Tibial nerve (tissue), 4 donors: ENCODE measurements at regions not wholly inside any gene's neighbourhood (a gene's known extent, or its start where the extent isn't known, plus 50 kb on each side); places are given as distances from the start of the nearest gene placed in this dataset.

Experiments used
- DNase-seq, 2 donors: peaks; one replicate each; pipeline ENCODE4 v3.0.0-alpha.2; 2019; ENCODE audit warnings: low spot score in 2 of 2
- H3K27ac ChIP-seq, 4 donors: fragments of 200-600 bp; sonication (generic) in 3 of 4; one replicate each; pipeline ENCODE4 v1.5.1; 2017 to 2019; ENCODE audit warnings: mild to moderate bottlenecking in 1 of 4
- H3K27me3 ChIP-seq, 2 donors: fragments of 200-600 bp; sonication (generic) in 1 of 2; one replicate each; pipeline versions ENCODE4 v1.5.1 to v1.6.0; 2017 to 2019
- H3K36me3 ChIP-seq, 3 donors: fragments of 200-600 bp; sonication (generic); one replicate each; pipeline ENCODE4 v1.5.1; 2018 to 2019
- H3K4me1 ChIP-seq, 4 donors: fragments of 200-600 bp; sonication (generic) in 3 of 4; one replicate each; pipeline ENCODE4 v1.5.1; 2017 to 2019
- H3K4me3 ChIP-seq, 4 donors: fragments of 200-600 bp; sonication (generic) in 3 of 4; one replicate each; pipeline ENCODE4 v1.5.1; 2017 to 2019; ENCODE audit warnings: mild to moderate bottlenecking in 1 of 4, moderate library complexity in 1 of 4
- H3K9me3 ChIP-seq, 4 donors: fragments of 200-600 bp; sonication (generic) in 3 of 4; one replicate each; pipeline ENCODE4 v1.5.1; 2017 to 2019
- EP300 ChIP-seq, 2 donors: sonication (generic); formaldehyde crosslinking; IDR thresholded peaks; one replicate each; pipeline ENCODE4 v1.6.1; 2017; ENCODE audit warnings: antibody characterized with exemption in 2 of 2, mild to moderate bottlenecking in 1 of 2
- POLR2A ChIP-seq, 2 donors: fragments of 450-650 bp; IDR thresholded peaks; one replicate each; pipeline ENCODE4 v1.6.1; 2017; ENCODE audit warnings: antibody characterized with exemption in 2 of 2, mild to moderate bottlenecking in 2 of 2, moderate library complexity in 2 of 2
- WGBS, 2 donors: methylation state at CpG; one replicate each; pipeline ENCODE4 v1.1.5; 2018; 5-methylcytosine and 5-hydroxymethylcytosine counted together
- TF ChIP-seq, protein P1 (sequence below), 5 experiments: fragments of 200-600 bp in 3 of 5; fragments of 450-650 bp in 2 of 5; sonication (generic) in 3 of 5; IDR thresholded peaks; one replicate each; pipeline ENCODE4 v1.5.1; 2016 to 2019; ENCODE audit warnings: antibody characterized with exemption in 5 of 5, mild to moderate bottlenecking in 3 of 5, moderate library complexity in 2 of 5

DNA sequence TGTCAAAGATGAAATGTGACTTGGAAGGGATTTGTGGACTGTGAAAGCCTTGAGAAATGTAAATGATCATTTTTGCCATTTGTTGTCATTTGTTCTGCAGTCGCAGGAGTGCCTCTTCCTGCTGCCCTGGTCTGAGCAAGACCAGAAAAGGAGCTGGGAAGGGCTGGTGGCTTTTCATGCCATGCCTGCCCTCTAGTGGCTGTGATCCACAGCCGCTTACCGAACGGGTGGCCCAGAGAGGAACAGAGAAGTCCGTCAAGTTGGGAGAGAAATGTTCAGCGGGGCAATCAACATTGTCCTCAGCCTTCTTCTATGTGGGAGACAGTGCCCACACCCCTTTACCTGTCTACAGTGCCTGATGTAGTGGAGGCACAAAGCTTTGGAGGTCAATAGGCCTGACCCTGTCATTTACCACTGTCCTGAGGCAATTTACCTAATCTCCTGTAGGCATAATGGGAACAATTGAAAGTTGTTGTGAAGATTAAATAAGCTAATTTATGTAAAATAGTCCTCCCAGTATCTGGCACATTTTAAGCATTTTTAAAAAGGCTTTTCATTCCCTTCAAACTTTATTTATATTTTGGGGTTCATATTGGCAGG, 224.5 kb downstream of the B3GLCT start:
- Histone ChIP-seq H3K27me3 (no peaks in the 10 kb centered on the region), H3K9me3 (no peaks in the 10 kb centered on the region), H3K4me1 (no peaks in the 10 kb centered on the region), H3K36me3 (no peaks in the 10 kb centered on the region), H3K27ac (no peak overlapping the region), H3K4me3 (no peak overlapping the region)
- TF ChIP-seq EP300 (IDR thresholded peaks at IDR 0.05): no peak
- TF ChIP-seq, protein P1, sequence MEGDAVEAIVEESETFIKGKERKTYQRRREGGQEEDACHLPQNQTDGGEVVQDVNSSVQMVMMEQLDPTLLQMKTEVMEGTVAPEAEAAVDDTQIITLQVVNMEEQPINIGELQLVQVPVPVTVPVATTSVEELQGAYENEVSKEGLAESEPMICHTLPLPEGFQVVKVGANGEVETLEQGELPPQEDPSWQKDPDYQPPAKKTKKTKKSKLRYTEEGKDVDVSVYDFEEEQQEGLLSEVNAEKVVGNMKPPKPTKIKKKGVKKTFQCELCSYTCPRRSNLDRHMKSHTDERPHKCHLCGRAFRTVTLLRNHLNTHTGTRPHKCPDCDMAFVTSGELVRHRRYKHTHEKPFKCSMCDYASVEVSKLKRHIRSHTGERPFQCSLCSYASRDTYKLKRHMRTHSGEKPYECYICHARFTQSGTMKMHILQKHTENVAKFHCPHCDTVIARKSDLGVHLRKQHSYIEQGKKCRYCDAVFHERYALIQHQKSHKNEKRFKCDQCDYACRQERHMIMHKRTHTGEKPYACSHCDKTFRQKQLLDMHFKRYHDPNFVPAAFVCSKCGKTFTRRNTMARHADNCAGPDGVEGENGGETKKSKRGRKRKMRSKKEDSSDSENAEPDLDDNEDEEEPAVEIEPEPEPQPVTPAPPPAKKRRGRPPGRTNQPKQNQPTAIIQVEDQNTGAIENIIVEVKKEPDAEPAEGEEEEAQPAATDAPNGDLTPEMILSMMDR (IDR thresholded peaks at IDR 0.05): peak; percentile 65 to 74 (median 69)
- DNase-seq: peak; percentile 57 to 75
- WGBS, 2 donors: 5 to 9% methylated on average over 6 of the region's 6 CpGs

DNA sequence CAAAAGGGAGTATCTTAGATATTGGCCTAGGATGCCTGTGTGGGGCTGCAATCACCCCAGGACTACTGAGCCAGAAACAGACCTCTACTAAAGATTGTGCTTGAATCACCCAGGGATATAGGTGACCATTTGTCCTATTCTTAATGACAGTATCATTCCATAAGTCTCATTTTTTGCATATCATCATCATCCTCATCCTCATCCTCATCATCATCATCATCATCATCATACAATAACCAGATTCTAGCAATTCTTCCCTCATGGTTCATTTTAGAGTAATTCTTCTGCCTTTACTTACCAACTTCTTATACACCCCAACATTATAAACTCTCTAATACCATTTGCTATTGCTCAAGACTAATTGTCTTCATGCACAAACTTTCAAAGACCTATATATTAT, 226.6 kb downstream of the B3GLCT start:
- no peak for TF ChIP-seq POLR2A (IDR thresholded peaks at IDR 0.05)
- TF ChIP-seq, protein P1 (IDR thresholded peaks at IDR 0.05): no peak
- no peak for TF ChIP-seq EP300 (IDR thresholded peaks at IDR 0.05)
- Histone ChIP-seq H3K27me3 (no peaks in the 10 kb centered on the region), H3K9me3 (no peaks in the 10 kb centered on the region), H3K4me1 (no peaks in the 10 kb centered on the region), H3K27ac (no peak overlapping the region), H3K4me3 (no peak overlapping the region), H3K36me3 (no peaks in the 10 kb centered on the region)
- DNase-seq: no peak

DNA sequence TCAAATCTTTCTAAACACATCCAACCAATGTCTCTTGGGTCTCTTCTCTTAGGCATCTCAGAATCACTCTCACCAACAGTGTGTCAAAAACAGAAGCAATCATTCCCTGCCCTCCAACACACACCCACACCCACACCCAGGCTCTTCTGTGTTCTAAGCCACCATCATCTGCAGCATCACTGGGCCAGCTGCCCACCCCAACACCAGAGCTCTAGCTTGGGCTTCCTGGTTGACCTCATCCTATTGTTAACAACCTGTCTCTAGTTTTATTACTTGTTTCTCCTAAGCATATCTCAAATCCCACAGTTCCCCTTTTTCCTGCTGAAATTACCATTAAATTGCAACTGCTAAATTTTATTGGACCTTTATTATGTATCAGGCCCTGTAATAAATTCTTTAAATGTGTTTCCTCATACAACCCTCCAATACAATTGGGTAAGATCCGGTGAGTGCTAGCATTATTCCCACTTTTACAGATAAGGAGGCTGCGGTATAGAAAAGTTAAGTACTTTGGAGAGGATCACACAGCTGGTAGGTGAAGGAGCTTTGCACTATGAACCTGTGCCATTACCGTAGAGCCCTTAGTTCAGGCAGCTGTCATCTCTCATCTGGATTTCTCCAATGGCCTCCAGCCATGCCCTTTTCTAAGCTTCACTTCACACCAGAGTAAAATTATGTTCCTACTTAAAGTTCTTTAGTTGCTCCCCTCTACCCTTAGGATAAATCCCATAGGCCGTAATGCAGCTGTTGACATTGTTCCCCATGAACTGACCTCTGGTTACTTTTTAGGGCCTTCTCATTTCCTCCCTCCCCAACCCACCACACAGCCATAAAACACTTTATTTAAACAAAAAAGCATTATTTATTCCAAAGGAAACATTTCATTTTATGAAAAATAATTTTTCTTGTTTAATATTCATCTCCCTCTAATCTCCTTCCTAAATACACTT, 227.7 kb downstream of the B3GLCT start:
- no peaks in the 10 kb centered on the region for H3K4me1 ChIP-seq
- H3K4me3 ChIP-seq: no peak overlapping the region
- DNase-seq: no peak
- TF ChIP-seq, protein P1 (IDR thresholded peaks at IDR 0.05): no peak
- TF ChIP-seq POLR2A (IDR thresholded peaks at IDR 0.05) (no peak), EP300 (IDR thresholded peaks at IDR 0.05) (no peak)
- no peak overlapping the region for H3K27ac ChIP-seq
- no peaks in the 10 kb centered on the region for H3K9me3 ChIP-seq
- H3K27me3 ChIP-seq: no peaks in the 10 kb centered on the region
- H3K36me3 ChIP-seq: no peaks in the 10 kb centered on the region
- WGBS, 2 donors: 48 to 52% methylated on average over 4 of the region's 4 CpGs

DNA sequence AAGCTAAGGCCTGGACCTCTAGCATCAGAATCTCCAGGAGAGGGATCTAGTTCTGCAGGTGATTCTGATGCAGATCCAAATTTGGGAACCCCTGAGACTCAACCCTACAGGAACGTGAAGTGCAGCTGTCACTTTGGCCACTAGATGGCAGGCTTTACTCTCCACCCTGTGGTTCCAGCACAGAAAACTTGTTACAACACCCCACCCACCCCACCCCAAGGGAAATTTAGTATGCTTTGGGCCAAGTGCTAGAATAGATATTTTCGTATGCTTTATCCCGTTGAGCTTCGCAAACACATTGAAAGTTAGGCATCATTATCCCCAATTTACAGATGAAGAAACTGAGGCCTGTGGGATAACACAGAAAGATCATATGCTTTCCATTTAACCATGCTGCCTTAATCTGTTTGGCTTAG, 232.0 kb downstream of the B3GLCT start:
- DNase-seq: peak; percentile 36 to 76
- TF ChIP-seq, protein P1 (IDR thresholded peaks at IDR 0.05): peak; percentile 36 to 75 (median 65)
- TF ChIP-seq POLR2A (IDR thresholded peaks at IDR 0.05) (no peak), EP300 (IDR thresholded peaks at IDR 0.05) (no peak)
- no peak overlapping the region for H3K27ac ChIP-seq
- H3K4me1 ChIP-seq: no peaks in the 10 kb centered on the region
- no peak overlapping the region for H3K4me3 ChIP-seq
- no peaks in the 10 kb centered on the region for H3K36me3 ChIP-seq
- H3K27me3 ChIP-seq: no peaks in the 10 kb centered on the region
- WGBS, 2 donors: 28 to 34% methylated on average over 4 of the region's 4 CpGs
- H3K9me3 ChIP-seq: peaks cover 0 to 7% (median 0%) of the 10 kb centered on the region in 4 donors

DNA sequence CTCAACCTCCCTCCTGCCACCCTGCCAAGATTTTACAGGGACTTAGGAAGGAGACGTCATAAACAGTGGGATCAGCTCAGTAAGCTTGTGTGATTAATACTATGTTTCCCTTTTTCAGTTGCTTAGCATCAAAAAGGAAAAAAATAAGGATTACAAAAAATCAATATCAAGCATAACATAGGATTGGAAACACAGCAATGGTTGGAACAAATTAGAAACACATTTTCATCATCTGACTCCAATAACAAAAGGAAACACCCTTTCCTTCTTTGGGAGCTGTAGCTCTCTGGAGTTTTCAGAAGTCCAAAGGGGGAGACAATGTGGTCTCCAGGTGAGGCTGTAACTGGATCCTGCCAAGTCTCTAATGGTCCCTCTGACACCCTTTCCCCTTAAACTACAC, 233.4 kb downstream of the B3GLCT start:
- peaks cover 0 to 7% (median 0%) of the 10 kb centered on the region in 4 donors for H3K9me3 ChIP-seq
- DNase-seq: no peak
- H3K4me1 ChIP-seq: no peaks in the 10 kb centered on the region
- no peak overlapping the region for H3K4me3 ChIP-seq
- H3K27me3 ChIP-seq: no peaks in the 10 kb centered on the region
- TF ChIP-seq EP300 (IDR thresholded peaks at IDR 0.05) (no peak), POLR2A (IDR thresholded peaks at IDR 0.05) (no peak)
- TF ChIP-seq, protein P1 (IDR thresholded peaks at IDR 0.05): no peak
- no peaks in the 10 kb centered on the region for H3K36me3 ChIP-seq
- WGBS, 2 donors: 50 to 60% methylated on average over 1 of the region's 1 CpG
- peak overlapping the region in 1 of 4 donors; percentile 30 for H3K27ac ChIP-seq
